ENCODE measurements at regions not wholly inside any gene's neighbourhood (a gene's known extent, or its start where the extent isn't known, plus 50 kb on each side); places are given as distances from the start of the nearest gene placed in this dataset.

DNA sequence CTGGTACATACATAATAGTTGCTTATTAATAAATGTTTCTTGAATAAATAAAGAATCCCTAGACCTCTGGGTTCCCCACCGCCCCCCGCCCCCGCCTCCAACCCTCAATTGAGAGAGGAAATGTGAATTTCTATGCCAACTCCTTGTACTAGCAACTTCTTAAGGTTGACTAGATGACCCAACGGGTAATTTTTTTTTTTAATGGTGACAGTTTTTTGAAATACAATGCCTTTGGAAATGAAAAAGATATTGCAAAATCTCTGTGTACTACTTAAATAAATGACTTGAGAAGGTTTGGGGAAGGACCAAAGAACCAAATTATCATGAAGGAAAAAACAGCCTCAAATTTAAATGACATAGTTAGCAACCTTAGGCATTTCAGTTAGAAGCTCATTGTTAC, 640.3 kb downstream of the TBC1D4 start:
- H3K27ac ChIP-seq: no peak overlapping the region
- no peak overlapping the region for H3K4me3 ChIP-seq
- intact Hi-C loops (cut with DNase I): no loop called here
- H3K36me3 ChIP-seq: no peaks in the 10 kb centered on the region
- TF ChIP-seq, protein P1, sequence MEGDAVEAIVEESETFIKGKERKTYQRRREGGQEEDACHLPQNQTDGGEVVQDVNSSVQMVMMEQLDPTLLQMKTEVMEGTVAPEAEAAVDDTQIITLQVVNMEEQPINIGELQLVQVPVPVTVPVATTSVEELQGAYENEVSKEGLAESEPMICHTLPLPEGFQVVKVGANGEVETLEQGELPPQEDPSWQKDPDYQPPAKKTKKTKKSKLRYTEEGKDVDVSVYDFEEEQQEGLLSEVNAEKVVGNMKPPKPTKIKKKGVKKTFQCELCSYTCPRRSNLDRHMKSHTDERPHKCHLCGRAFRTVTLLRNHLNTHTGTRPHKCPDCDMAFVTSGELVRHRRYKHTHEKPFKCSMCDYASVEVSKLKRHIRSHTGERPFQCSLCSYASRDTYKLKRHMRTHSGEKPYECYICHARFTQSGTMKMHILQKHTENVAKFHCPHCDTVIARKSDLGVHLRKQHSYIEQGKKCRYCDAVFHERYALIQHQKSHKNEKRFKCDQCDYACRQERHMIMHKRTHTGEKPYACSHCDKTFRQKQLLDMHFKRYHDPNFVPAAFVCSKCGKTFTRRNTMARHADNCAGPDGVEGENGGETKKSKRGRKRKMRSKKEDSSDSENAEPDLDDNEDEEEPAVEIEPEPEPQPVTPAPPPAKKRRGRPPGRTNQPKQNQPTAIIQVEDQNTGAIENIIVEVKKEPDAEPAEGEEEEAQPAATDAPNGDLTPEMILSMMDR (IDR thresholded peaks at IDR 0.05): no peak
- H3K27me3 ChIP-seq (ENCODE audit: low read depth): no peaks in the 10 kb centered on the region
- no peaks in the 10 kb centered on the region for H3K9me3 ChIP-seq
- H3K4me1 ChIP-seq: no peaks in the 10 kb centered on the region
- ATAC-seq (no peak), DNase-seq (no peak)

DNA sequence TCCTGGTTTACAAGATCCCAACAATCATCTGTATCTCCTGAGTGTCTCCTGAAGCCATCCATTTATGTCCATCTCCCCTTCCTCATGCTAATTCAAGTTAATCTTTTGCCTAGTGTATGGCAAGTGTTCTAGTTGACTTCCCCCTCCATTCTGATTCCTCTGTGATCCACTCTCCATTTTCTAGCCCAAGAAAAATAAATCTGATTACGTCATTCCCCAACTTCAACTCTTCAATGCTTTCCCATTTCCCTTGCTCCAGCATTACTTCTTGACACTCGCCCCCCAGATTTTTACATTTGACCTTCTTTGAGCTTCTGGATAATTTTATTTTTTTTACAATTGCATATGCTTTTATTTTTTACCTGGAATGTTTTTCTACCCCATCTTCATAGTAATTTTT, 640.8 kb downstream of the TBC1D4 start:
- H3K27ac ChIP-seq: no peak overlapping the region
- H3K4me1 ChIP-seq: no peaks in the 10 kb centered on the region
- H3K27me3 ChIP-seq (ENCODE audit: low read depth): no peaks in the 10 kb centered on the region
- TF ChIP-seq, protein P1 (IDR thresholded peaks at IDR 0.05): no peak
- intact Hi-C loops (cut with DNase I): no loop called here
- no peaks in the 10 kb centered on the region for H3K36me3 ChIP-seq
- ATAC-seq (no peak), DNase-seq (no peak)
- H3K4me3 ChIP-seq: no peak overlapping the region
- no peaks in the 10 kb centered on the region for H3K9me3 ChIP-seq

DNA sequence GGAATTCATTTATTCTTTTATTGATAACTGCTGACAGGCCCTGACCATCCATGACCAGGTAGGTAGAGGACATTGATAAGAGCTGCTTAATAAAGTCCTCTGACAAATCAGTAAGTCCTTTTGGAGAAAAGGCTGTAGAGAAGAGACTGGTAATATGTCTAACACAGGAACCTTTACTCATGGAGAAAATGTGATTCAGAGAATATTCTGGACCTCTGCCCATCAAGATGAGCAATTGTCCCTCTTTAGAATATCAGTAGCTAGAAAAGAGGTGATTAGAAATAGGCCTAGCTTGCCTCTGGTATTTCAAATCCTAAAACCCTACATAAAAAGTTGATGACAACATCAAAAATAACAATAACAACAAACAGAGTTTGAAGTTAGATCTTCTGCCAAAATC, 642.3 kb downstream of the TBC1D4 start:
- no peaks in the 10 kb centered on the region for H3K4me1 ChIP-seq
- H3K27ac ChIP-seq: no peak overlapping the region
- no peak overlapping the region for H3K4me3 ChIP-seq
- H3K36me3 ChIP-seq: no peaks in the 10 kb centered on the region
- H3K27me3 ChIP-seq (ENCODE audit: low read depth): no peaks in the 10 kb centered on the region
- H3K9me3 ChIP-seq: no peaks in the 10 kb centered on the region
- ATAC-seq (no peak), DNase-seq (no peak)
- TF ChIP-seq, protein P1 (IDR thresholded peaks at IDR 0.05): no peak
- intact Hi-C loops (cut with DNase I): no loop called here

GRCh38 chr13:74838096-74838495, 643.9 kb downstream of the TBC1D4 start:
- Histone ChIP-seq H3K27me3 (ENCODE audit: low read depth) (no peaks in the 10 kb centered on the region), H3K9me3 (no peaks in the 10 kb centered on the region), H3K27ac (no peak overlapping the region), H3K36me3 (no peaks in the 10 kb centered on the region), H3K4me3 (no peak overlapping the region), H3K4me1 (no peaks in the 10 kb centered on the region)
- DNase-seq (no peak), ATAC-seq (no peak)
- TF ChIP-seq, protein P1 (IDR thresholded peaks at IDR 0.05): no peak
- intact Hi-C loops (cut with DNase I): no loop called here

DNA sequence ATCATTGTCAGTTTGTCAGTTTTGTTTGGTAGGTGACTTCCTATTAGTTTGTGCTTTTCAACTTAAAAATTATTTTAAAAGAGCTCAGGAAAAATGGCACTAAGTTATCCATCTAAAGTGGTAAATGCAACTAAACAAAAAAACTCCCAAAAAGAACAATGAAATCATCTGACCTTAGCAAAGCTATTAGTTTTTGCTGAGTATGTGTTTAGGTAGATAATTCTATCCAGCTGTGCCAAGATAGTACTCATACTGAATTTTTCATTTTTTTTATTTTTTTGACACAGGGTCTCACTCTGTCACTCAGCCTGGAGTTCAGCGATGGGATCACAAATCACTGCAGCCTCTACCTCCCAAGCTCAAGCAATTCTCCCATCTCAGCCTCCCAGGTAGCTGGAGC, 645.3 kb downstream of the TBC1D4 start:
- H3K4me3 ChIP-seq: no peak overlapping the region
- H3K36me3 ChIP-seq: no peaks in the 10 kb centered on the region
- H3K27ac ChIP-seq: no peak overlapping the region
- TF ChIP-seq, protein P1 (IDR thresholded peaks at IDR 0.05): no peak
- H3K27me3 ChIP-seq (ENCODE audit: low read depth): no peaks in the 10 kb centered on the region
- intact Hi-C loops (cut with DNase I): no loop called here
- ATAC-seq: no peak
- DNase-seq: no peak
- no peaks in the 10 kb centered on the region for H3K4me1 ChIP-seq
- H3K9me3 ChIP-seq: no peaks in the 10 kb centered on the region

DNA sequence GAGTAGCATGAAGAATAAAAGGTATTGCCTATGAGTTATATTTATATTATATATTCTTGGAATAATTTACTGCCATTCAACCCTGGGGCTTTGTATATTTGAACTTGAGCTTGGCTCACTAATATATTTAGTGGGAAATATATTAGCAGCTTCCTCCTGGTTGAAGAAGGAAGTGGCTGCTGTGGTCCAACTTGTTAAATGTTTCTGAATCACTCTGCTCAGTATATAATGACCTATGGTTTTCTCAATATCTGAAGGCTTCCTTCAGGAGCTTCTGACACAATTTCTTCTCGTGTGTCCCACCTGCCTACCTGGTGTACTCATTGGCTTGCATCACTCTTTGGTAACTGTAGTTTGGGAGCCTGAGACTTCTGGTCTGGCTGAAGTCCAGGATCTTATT, 646.4 kb downstream of the TBC1D4 start:
- Histone ChIP-seq H3K27me3 (ENCODE audit: low read depth) (no peaks in the 10 kb centered on the region), H3K27ac (no peak overlapping the region), H3K36me3 (no peaks in the 10 kb centered on the region), H3K9me3 (no peaks in the 10 kb centered on the region), H3K4me1 (no peaks in the 10 kb centered on the region), H3K4me3 (no peak overlapping the region)
- DNase-seq (no peak), ATAC-seq (no peak)
- TF ChIP-seq, protein P1 (IDR thresholded peaks at IDR 0.05): no peak
- intact Hi-C loops (cut with DNase I): no loop called here

Measured in lower lobe of right lung (tissue), 2 donors.